Body of pancreas (tissue), 4 donors: ENCODE measurements at regions not wholly inside any gene's neighbourhood (a gene's known extent, or its start where the extent isn't known, plus 50 kb on each side); places are given as distances from the start of the nearest gene placed in this dataset.

Source experiments
- ATAC-seq: fragments of 150-250 bp; one replicate; pipeline ENCODE4 v1.9.1; 2016
- DNase-seq, 4 donors: peaks; one replicate each; pipeline ENCODE4 v3.0.0-alpha.2; 2019
- H3K27ac ChIP-seq, 4 donors: fragments of 200-600 bp; sonication (generic); 1 replicate in 3 of 4; 2 replicates in 1 of 4; pipeline versions ENCODE4 v1.5.1 to v1.6.1; 2016 to 2019; ENCODE audit warnings: mild to moderate bottlenecking in 1 of 4, mixed read lengths in 1 of 4, moderate library complexity in 1 of 4
- H3K27me3 ChIP-seq, 2 donors: fragments of 200-600 bp; sonication (generic); one replicate each; pipeline ENCODE4 v1.6.0; 2016; ENCODE audit warnings: mild to moderate bottlenecking in 1 of 2
- H3K36me3 ChIP-seq, 2 donors: fragments of 200-600 bp; sonication (generic); replicated peaks in 1 of 2; 2 replicates each; pipeline ENCODE4 v1.5.1; 2016; ENCODE audit warnings: low read depth in 2 of 2; ENCODE audit not compliant: insufficient read depth in 1 of 2
- H3K4me1 ChIP-seq: fragments of 200-600 bp; sonication (generic); one replicate; pipeline ENCODE4 v1.6.0; 2016
- H3K4me3 ChIP-seq, 2 donors: fragments of 200-600 bp; sonication (generic); 1 replicate in 1 of 2; 2 replicates in 1 of 2; pipeline ENCODE4 v1.5.1; 2016 to 2019
- H3K9me3 ChIP-seq, 3 donors: fragments of 200-600 bp; sonication (generic); 1 replicate in 2 of 3; 2 replicates in 1 of 3; pipeline ENCODE4 v1.5.1; 2016
- POLR2A ChIP-seq, 3 donors: fragments of 450-650 bp; IDR thresholded peaks; one replicate each; pipeline ENCODE4 v1.6.1; 2016; ENCODE audit warnings: antibody characterized with exemption in 3 of 3, mild to moderate bottlenecking in 2 of 3
- WGBS, 2 donors: methylation state at CpG; one replicate each; pipeline ENCODE4 v1.1.5; 2017; 5-methylcytosine and 5-hydroxymethylcytosine counted together
- intact Hi-C: fragments of 100-400 bp; cut with DNase I; formaldehyde crosslinking; loops from one replicate; pipeline ENCODE4 v1.15.1; 2023
- TF ChIP-seq, protein P1 (sequence below), 7 experiments: fragments of 450-650 bp in 4 of 7; fragments of 200-600 bp in 3 of 7; sonication (generic) in 3 of 7; IDR thresholded peaks; one replicate each; pipeline ENCODE4 v1.5.1; 2016 to 2019; ENCODE audit warnings: antibody characterized with exemption in 7 of 7

DNA sequence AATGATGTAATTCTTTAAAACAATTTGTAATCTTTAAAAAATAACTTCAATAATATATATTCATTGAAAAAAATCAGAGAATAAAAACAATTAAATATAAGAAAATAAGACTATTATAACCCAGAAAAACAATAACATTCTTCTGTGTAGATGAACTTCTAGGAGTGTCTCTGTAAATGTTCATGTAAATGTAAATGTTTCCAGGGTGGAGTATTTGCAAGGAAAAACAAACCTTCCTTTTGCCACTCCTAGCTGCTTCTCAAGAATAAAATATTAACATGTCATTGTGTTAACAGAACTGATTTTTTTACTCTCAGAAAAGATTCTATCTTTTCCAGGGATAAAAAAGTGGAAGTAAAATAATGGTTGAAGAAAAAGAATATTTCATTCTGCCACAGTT, 431.9 kb downstream of the PLCL1 start:
- intact Hi-C loops, result no loop called here
- H3K27me3 ChIP-seq, result no peaks in the 10 kb centered on the region
- no peaks in the 10 kb centered on the region for H3K36me3 ChIP-seq
- ATAC-seq (no peak), DNase-seq (no peak)
- H3K4me1 ChIP-seq, result no peaks in the 10 kb centered on the region
- no peak for TF ChIP-seq POLR2A (IDR thresholded peaks at IDR 0.05)
- TF ChIP-seq, protein P1, sequence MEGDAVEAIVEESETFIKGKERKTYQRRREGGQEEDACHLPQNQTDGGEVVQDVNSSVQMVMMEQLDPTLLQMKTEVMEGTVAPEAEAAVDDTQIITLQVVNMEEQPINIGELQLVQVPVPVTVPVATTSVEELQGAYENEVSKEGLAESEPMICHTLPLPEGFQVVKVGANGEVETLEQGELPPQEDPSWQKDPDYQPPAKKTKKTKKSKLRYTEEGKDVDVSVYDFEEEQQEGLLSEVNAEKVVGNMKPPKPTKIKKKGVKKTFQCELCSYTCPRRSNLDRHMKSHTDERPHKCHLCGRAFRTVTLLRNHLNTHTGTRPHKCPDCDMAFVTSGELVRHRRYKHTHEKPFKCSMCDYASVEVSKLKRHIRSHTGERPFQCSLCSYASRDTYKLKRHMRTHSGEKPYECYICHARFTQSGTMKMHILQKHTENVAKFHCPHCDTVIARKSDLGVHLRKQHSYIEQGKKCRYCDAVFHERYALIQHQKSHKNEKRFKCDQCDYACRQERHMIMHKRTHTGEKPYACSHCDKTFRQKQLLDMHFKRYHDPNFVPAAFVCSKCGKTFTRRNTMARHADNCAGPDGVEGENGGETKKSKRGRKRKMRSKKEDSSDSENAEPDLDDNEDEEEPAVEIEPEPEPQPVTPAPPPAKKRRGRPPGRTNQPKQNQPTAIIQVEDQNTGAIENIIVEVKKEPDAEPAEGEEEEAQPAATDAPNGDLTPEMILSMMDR (IDR thresholded peaks at IDR 0.05), result no peak
- no peak overlapping the region for H3K27ac ChIP-seq
- no peak overlapping the region for H3K4me3 ChIP-seq
- no peaks in the 10 kb centered on the region for H3K9me3 ChIP-seq

DNA sequence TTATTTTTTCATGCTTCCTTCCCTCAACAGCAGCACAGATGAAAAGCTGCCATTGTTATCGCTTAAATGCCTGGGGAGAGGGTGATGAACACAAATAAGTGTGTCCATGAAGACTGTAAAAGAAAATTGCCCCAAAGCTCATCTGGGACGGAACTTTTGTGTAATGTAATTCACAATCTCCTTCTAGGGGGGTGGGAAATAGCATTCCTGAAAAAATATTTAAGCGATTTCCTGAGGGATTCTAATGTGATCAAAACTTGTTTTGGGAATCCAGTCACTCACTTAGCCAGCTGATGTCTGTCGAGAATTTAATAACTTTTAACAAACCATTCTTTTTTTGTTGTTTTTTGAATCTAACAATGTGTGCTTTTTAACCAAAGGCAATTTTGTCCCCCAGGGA, 427.9 kb downstream of the PLCL1 start:
- no peaks in the 10 kb centered on the region for H3K36me3 ChIP-seq
- WGBS, 2 donors, result 52 to 65% methylated on average over 4 of the region's 4 CpGs
- no peak for DNase-seq
- H3K9me3 ChIP-seq, result no peaks in the 10 kb centered on the region
- no peaks in the 10 kb centered on the region for H3K4me1 ChIP-seq
- ATAC-seq, result no peak
- intact Hi-C loops, result no loop called here
- TF ChIP-seq, protein P1 (IDR thresholded peaks at IDR 0.05), result no peak
- no peak for TF ChIP-seq POLR2A (IDR thresholded peaks at IDR 0.05)
- H3K27ac ChIP-seq, result no peak overlapping the region
- no peak overlapping the region for H3K4me3 ChIP-seq
- H3K27me3 ChIP-seq, result no peaks in the 10 kb centered on the region

- Histone ChIP-seq H3K9me3 (no peaks in the 10 kb centered on the region), H3K36me3 (no peaks in the 10 kb centered on the region), H3K27ac (no peak overlapping the region), H3K4me3 (no peak overlapping the region), H3K27me3 (no peaks in the 10 kb centered on the region), H3K4me1 (no peaks in the 10 kb centered on the region)
- ATAC-seq (no peak), DNase-seq (no peak)
- no peak for TF ChIP-seq POLR2A (IDR thresholded peaks at IDR 0.05)
- TF ChIP-seq, protein P1 (IDR thresholded peaks at IDR 0.05), result no peak
- intact Hi-C loops, result no loop called here
- WGBS, 2 donors, result 87 to 90% methylated on average over 1 of the region's 1 CpG
Measured at GRCh38 chr2:198231562-198231961, 427.2 kb downstream of the PLCL1 start.

- no peaks in the 10 kb centered on the region for H3K9me3 ChIP-seq
- H3K27me3 ChIP-seq, result no peaks in the 10 kb centered on the region
- no peak overlapping the region for H3K4me3 ChIP-seq
- DNase-seq (no peak), ATAC-seq (no peak)
- no peak overlapping the region for H3K27ac ChIP-seq
- H3K36me3 ChIP-seq, result no peaks in the 10 kb centered on the region
- no peaks in the 10 kb centered on the region for H3K4me1 ChIP-seq
- no peak for TF ChIP-seq POLR2A (IDR thresholded peaks at IDR 0.05)
- TF ChIP-seq, protein P1 (IDR thresholded peaks at IDR 0.05), result no peak
- intact Hi-C loops, result no loop called here
- 52 to 59% methylated on average over 4 of the region's 4 CpGs for WGBS, 2 donors
Measured at GRCh38 chr2:198220763-198221610, 416.6 kb downstream of the PLCL1 start.

DNA sequence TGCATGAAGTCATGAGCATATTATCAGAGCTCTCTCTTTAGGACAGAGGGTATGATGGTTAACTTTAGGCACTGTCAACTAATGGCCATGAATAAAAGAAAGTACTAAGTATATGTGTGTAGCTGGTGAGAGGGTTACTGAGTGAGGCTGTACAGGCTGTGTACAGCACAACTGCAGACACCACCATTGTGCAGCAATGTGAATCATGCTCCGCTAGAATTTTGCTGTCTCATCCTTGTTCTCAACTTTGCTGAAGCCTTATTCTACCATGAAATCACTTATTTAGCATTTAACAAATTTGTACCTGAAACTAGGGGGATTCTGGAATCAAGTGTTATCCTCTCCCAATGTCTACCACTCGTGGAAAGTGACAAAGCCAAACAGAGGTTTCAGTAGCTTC, 414.9 kb downstream of the PLCL1 start:
- no peaks in the 10 kb centered on the region for H3K36me3 ChIP-seq
- no peak for ATAC-seq
- H3K4me3 ChIP-seq, result no peak overlapping the region
- no peaks in the 10 kb centered on the region for H3K9me3 ChIP-seq
- no peak for DNase-seq
- H3K27ac ChIP-seq, result no peak overlapping the region
- WGBS, 2 donors, result 59 to 61% methylated on average over 2 of the region's 2 CpGs
- intact Hi-C loops, result no loop called here
- H3K27me3 ChIP-seq, result no peaks in the 10 kb centered on the region
- no peaks in the 10 kb centered on the region for H3K4me1 ChIP-seq
- no peak for TF ChIP-seq POLR2A (IDR thresholded peaks at IDR 0.05)
- TF ChIP-seq, protein P1 (IDR thresholded peaks at IDR 0.05), result no peak
